ENCODE measurements at regions not wholly inside any gene's neighbourhood (a gene's known extent, or its start where the extent isn't known, plus 50 kb on each side); places are given as distances from the start of the nearest gene placed in this dataset.

- Histone ChIP-seq H3K4me2 (ENCODE audit: insufficient read depth, low read length) (no peak overlapping the region), H3K4me3 (ENCODE audit: low read depth in 1 of 2, low read length in 2 of 2) (no peak overlapping the region), H3K9me3 (ENCODE audit: insufficient read depth, low read length, severe bottlenecking) (no peaks in the 10 kb centered on the region), H4K20me1 (ENCODE audit: insufficient read depth, low read length) (no peaks in the 10 kb centered on the region), H3K27ac (ENCODE audit: low read length) (no peak overlapping the region), H3K4me1 (ENCODE audit: insufficient read depth, low read length) (peaks cover 6% of the 10 kb centered on the region; the same call in 1 of the 2 replicates), H3K79me2 (ENCODE audit: insufficient read depth, low read length) (no peaks in the 10 kb centered on the region), H3K9ac (ENCODE audit: low read depth, low read length) (no peak overlapping the region), H3K36me3 (ENCODE audit: insufficient read depth, low read length) (no peaks in the 10 kb centered on the region), H2AFZ (ENCODE audit: low read depth, low read length) (no peak overlapping the region), H3K27me3 (ENCODE audit: insufficient read depth, low read length, poor library complexity) (no peaks in the 10 kb centered on the region)
- ATAC-seq (ENCODE audit: insufficient read depth, low read depth) (no peak), DNase-seq (no peak)
- TF ChIP-seq CTCF (IDR thresholded peaks at IDR 0.05; ENCODE audit: borderline replicate concordance, extremely low read depth, low read length, poor library complexity, severe bottlenecking) (no peak), EZH2 (IDR thresholded peaks at IDR 0.05; ENCODE audit: borderline replicate concordance, low read depth, low read length, severe bottlenecking) (no peak)
Measured at GRCh38 chr13:106096661-106097092, 438.8 kb downstream of the EFNB2 start.

- H4K20me1 ChIP-seq (ENCODE audit: insufficient read depth, low read length), result no peaks in the 10 kb centered on the region
- H3K36me3 ChIP-seq (ENCODE audit: insufficient read depth, low read length), result no peaks in the 10 kb centered on the region
- H2AFZ ChIP-seq (ENCODE audit: low read depth, low read length), result no peak overlapping the region
- TF ChIP-seq CTCF (IDR thresholded peaks at IDR 0.05; ENCODE audit: borderline replicate concordance, extremely low read depth, low read length, poor library complexity, severe bottlenecking) (no peak), EZH2 (IDR thresholded peaks at IDR 0.05; ENCODE audit: borderline replicate concordance, low read depth, low read length, severe bottlenecking) (no peak)
- H3K9ac ChIP-seq (ENCODE audit: low read depth, low read length), result no peak overlapping the region
- no peak overlapping the region for H3K4me3 ChIP-seq (ENCODE audit: low read depth in 1 of 2, low read length in 2 of 2)
- no peaks in the 10 kb centered on the region for H3K79me2 ChIP-seq (ENCODE audit: insufficient read depth, low read length)
- H3K9me3 ChIP-seq (ENCODE audit: insufficient read depth, low read length, severe bottlenecking), result no peaks in the 10 kb centered on the region
- no peak overlapping the region for H3K4me2 ChIP-seq (ENCODE audit: insufficient read depth, low read length)
- DNase-seq (no peak), ATAC-seq (ENCODE audit: insufficient read depth, low read depth) (no peak)
- H3K27ac ChIP-seq (ENCODE audit: low read length), result no peak overlapping the region
- peaks cover 6% of the 10 kb centered on the region; the same call in 1 of the 2 replicates for H3K4me1 ChIP-seq (ENCODE audit: insufficient read depth, low read length)
- no peaks in the 10 kb centered on the region for H3K27me3 ChIP-seq (ENCODE audit: insufficient read depth, low read length, poor library complexity)
Measured at GRCh38 chr13:106095919-106096318, 439.5 kb downstream of the EFNB2 start.

- Histone ChIP-seq H3K4me2 (ENCODE audit: insufficient read depth, low read length) (no peak overlapping the region), H4K20me1 (ENCODE audit: insufficient read depth, low read length) (no peaks in the 10 kb centered on the region), H3K9ac (ENCODE audit: low read depth, low read length) (no peak overlapping the region), H3K27ac (ENCODE audit: low read length) (no peak overlapping the region), H3K4me3 (ENCODE audit: low read depth in 1 of 2, low read length in 2 of 2) (no peak overlapping the region), H3K9me3 (ENCODE audit: insufficient read depth, low read length, severe bottlenecking) (no peaks in the 10 kb centered on the region), H2AFZ (ENCODE audit: low read depth, low read length) (no peak overlapping the region), H3K79me2 (ENCODE audit: insufficient read depth, low read length) (no peaks in the 10 kb centered on the region), H3K4me1 (ENCODE audit: insufficient read depth, low read length) (peaks cover 1% of the 10 kb centered on the region; the same call in 1 of the 2 replicates), H3K27me3 (ENCODE audit: insufficient read depth, low read length, poor library complexity) (no peaks in the 10 kb centered on the region), H3K36me3 (ENCODE audit: insufficient read depth, low read length) (no peaks in the 10 kb centered on the region)
- ATAC-seq (ENCODE audit: insufficient read depth, low read depth), result no peak
- no peak for TF ChIP-seq CTCF (IDR thresholded peaks at IDR 0.05; ENCODE audit: borderline replicate concordance, extremely low read depth, low read length, poor library complexity, severe bottlenecking)
- no peak for TF ChIP-seq EZH2 (IDR thresholded peaks at IDR 0.05; ENCODE audit: borderline replicate concordance, low read depth, low read length, severe bottlenecking)
- no peak for DNase-seq
Measured at GRCh38 chr13:106095406-106095805, 440.1 kb downstream of the EFNB2 start.

- Histone ChIP-seq H3K36me3 (ENCODE audit: insufficient read depth, low read length) (no peaks in the 10 kb centered on the region), H2AFZ (ENCODE audit: low read depth, low read length) (no peak overlapping the region), H3K4me1 (ENCODE audit: insufficient read depth, low read length) (no peaks in the 10 kb centered on the region), H4K20me1 (ENCODE audit: insufficient read depth, low read length) (no peaks in the 10 kb centered on the region), H3K27me3 (ENCODE audit: insufficient read depth, low read length, poor library complexity) (no peaks in the 10 kb centered on the region), H3K4me3 (ENCODE audit: low read depth in 1 of 2, low read length in 2 of 2) (no peak overlapping the region), H3K27ac (ENCODE audit: low read length) (no peak overlapping the region), H3K9me3 (ENCODE audit: insufficient read depth, low read length, severe bottlenecking) (no peaks in the 10 kb centered on the region), H3K79me2 (ENCODE audit: insufficient read depth, low read length) (no peaks in the 10 kb centered on the region), H3K9ac (ENCODE audit: low read depth, low read length) (no peak overlapping the region), H3K4me2 (ENCODE audit: insufficient read depth, low read length) (no peak overlapping the region)
- DNase-seq, result no peak
- ATAC-seq (ENCODE audit: insufficient read depth, low read depth), result no peak
- TF ChIP-seq EZH2 (IDR thresholded peaks at IDR 0.05; ENCODE audit: borderline replicate concordance, low read depth, low read length, severe bottlenecking) (no peak), CTCF (IDR thresholded peaks at IDR 0.05; ENCODE audit: borderline replicate concordance, extremely low read depth, low read length, poor library complexity, severe bottlenecking) (no peak)
Measured at GRCh38 chr13:106090001-106090400, 445.5 kb downstream of the EFNB2 start.
